Mucosa of descending colon (tissue), 3 donors: ENCODE measurements at regions not wholly inside any gene's neighbourhood (a gene's known extent, or its start where the extent isn't known, plus 50 kb on each side); places are given as distances from the start of the nearest gene placed in this dataset.

Source experiments
- ATAC-seq: fragments of 200-7000 bp; cut with Tn5 transposase; one replicate; pipeline ENCODE4 v1.9.1; 2020; ENCODE audit warnings: mild to moderate bottlenecking, moderate library complexity
- DNase-seq, 3 donors: peaks; one replicate each; pipeline ENCODE4 v3.0.0-alpha.2; 2020
- H3K36me3 ChIP-seq: fragments of 200-600 bp; one replicate; pipeline ENCODE4 v1.8.0; 2021; ENCODE audit warnings: low read depth, mild to moderate bottlenecking
- H3K4me1 ChIP-seq: fragments of 200-600 bp; one replicate; pipeline ENCODE4 v1.8.0; 2021; ENCODE audit warnings: low read depth, mild to moderate bottlenecking
- H3K4me3 ChIP-seq: fragments of 200-600 bp; one replicate; pipeline ENCODE4 v1.8.0; 2021; ENCODE audit warnings: mild to moderate bottlenecking
- H3K9me3 ChIP-seq: fragments of 200-600 bp; one replicate; pipeline ENCODE4 v1.8.0; 2021; ENCODE audit warnings: mild to moderate bottlenecking
- CTCF ChIP-seq: fragments of 200-600 bp; IDR thresholded peaks from one replicate; pipeline ENCODE4 v1.8.0; 2022; ENCODE audit warnings: antibody characterized with exemption, mild to moderate bottlenecking
- intact Hi-C, 2 donors: fragments of 100-400 bp; cut with DNase I in 1 of 2; cut with micrococcal nuclease in 1 of 2; formaldehyde crosslinking; loops; one replicate each; pipeline versions ENCODE4 v1.11.0 to v1.11.1; 2022; cut with DNase I, micrococcal nuclease
- donor health status: DM: no; HTN: no; CAD: no; lungs with moderate emphysema.
- donor health status: DM: no; HTN: no; CAD: no.
- donor health status: DM: no; HTN: yes; CAD: no.

DNA sequence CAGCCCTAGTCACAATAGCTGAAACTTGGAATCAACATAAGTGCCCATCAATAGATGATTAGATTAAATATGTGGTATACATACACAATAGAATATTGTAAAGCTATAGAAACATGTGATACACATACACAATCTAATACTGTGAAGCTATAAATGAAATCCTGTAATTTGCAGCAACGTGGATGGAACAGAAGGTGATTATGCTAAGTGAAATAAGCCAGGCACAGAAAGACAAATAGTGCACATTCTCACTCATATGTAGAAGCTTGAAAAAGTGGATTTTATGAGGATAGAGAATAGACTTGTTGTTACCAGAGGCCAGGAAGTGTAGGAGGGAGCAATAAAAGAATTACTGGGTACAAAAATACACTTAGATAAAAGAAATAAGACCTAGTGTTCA is 181.5 kb upstream of the TYRP1 start:
- Histone ChIP-seq H3K4me1 (no peaks in the 10 kb centered on the region), H3K9me3 (no peaks in the 10 kb centered on the region), H3K36me3 (no peaks in the 10 kb centered on the region), H3K4me3 (no peak overlapping the region)
- intact Hi-C loops = no loop called here
- no peak for TF ChIP-seq CTCF
- DNase-seq = no peak
- ATAC-seq = no peak

GRCh38 chr9:12516031-12516430 is 177.2 kb upstream of the TYRP1 start:
- no peak for TF ChIP-seq CTCF
- Histone ChIP-seq H3K9me3 (no peaks in the 10 kb centered on the region), H3K4me1 (no peaks in the 10 kb centered on the region), H3K4me3 (no peak overlapping the region), H3K36me3 (no peaks in the 10 kb centered on the region)
- intact Hi-C loops = no loop called here
- no peak for ATAC-seq
- DNase-seq = no peak

- TF ChIP-seq CTCF = no peak
- intact Hi-C loops = no loop called here
- no peak for DNase-seq
- no peaks in the 10 kb centered on the region for H3K36me3 ChIP-seq
- no peak overlapping the region for H3K4me3 ChIP-seq
- no peak for ATAC-seq
- H3K4me1 ChIP-seq = no peaks in the 10 kb centered on the region
- H3K9me3 ChIP-seq = no peaks in the 10 kb centered on the region
Measured at GRCh38 chr9:12516573-12516972, 176.6 kb upstream of the TYRP1 start.

- ATAC-seq = no peak
- TF ChIP-seq CTCF = no peak
- Histone ChIP-seq H3K36me3 (no peaks in the 10 kb centered on the region), H3K4me1 (no peaks in the 10 kb centered on the region), H3K9me3 (no peaks in the 10 kb centered on the region), H3K4me3 (no peak overlapping the region)
- intact Hi-C loops = no loop called here
- DNase-seq = no peak
Measured at GRCh38 chr9:12538842-12539579, 154.2 kb upstream of the TYRP1 start.

DNA sequence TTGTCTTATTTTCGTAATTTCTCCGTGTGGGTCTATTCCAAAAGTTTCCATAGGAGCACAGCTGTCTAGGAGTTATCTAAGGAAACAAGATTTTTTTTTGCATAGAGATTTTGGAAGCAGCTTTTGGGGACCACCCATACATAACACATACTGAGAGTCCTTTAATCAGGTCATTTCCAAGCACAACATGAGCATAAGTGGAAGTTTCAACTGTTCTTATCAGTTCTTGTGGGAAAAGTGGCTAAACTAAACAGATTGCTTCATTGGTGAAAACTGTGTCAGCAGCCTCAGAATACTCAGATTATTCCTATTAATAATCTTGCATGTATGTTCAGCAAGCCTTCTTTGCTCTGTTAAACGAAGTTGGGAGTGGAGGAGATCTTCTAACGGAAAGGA is 153.6 kb upstream of the TYRP1 start:
- Histone ChIP-seq H3K9me3 (no peaks in the 10 kb centered on the region), H3K4me1 (no peaks in the 10 kb centered on the region), H3K4me3 (no peak overlapping the region), H3K36me3 (no peaks in the 10 kb centered on the region)
- no peak for TF ChIP-seq CTCF
- DNase-seq (no peak), ATAC-seq (no peak)
- intact Hi-C loops = no loop called here

GRCh38 chr9:12544700-12545099 is 148.5 kb upstream of the TYRP1 start:
- ATAC-seq = no peak

More at GRCh38 chr9:12544700-12545099, 148.5 kb upstream of the TYRP1 start:
- no peak for TF ChIP-seq CTCF
- Histone ChIP-seq H3K9me3 (no peaks in the 10 kb centered on the region), H3K36me3 (no peaks in the 10 kb centered on the region), H3K4me1 (no peaks in the 10 kb centered on the region), H3K4me3 (no peak overlapping the region)
- no peak for DNase-seq
- intact Hi-C loops = no loop called here
